ENCODE measurements at regions not wholly inside any gene's neighbourhood (a gene's known extent, or its start where the extent isn't known, plus 50 kb on each side); places are given as distances from the start of the nearest gene placed in this dataset.
"Not testable (repeated sequence)": the region's sequence is repeated elsewhere in the genome, so short reads cannot be mapped to it uniquely, and the experiment has no call there.

GRCh38 chr3:89925976-89926375 lies 818.6 kb downstream of the EPHA3 start:
- Histone ChIP-seq H3K4ac (ENCODE audit: low read length) (no peak overlapping the region), H2BK15ac (ENCODE audit: low read length) (no peak overlapping the region), H2BK5ac (ENCODE audit: low read length) (no peak overlapping the region), H3K36me3 (replicated peaks in 1 of 2; ENCODE audit: control insufficient read depth in 2 of 2, insufficient read depth in 2 of 2, low read length in 2 of 2) (no peaks in the 10 kb centered on the region), H3K4me2 (ENCODE audit: insufficient read depth, low read length, poor library complexity, severe bottlenecking) (no peak overlapping the region), H3K18ac (ENCODE audit: low read length) (no peak overlapping the region), H4K91ac (ENCODE audit: low read depth, low read length, poor library complexity) (no peak overlapping the region), H3K79me1 (ENCODE audit: low read depth, low read length) (no peaks in the 10 kb centered on the region), H2AFZ (ENCODE audit: low read length) (no peak overlapping the region), H3K27me3 (ENCODE audit: control insufficient read depth in 3 of 3, insufficient read depth in 3 of 3, low read depth in 1 of 3, low read length in 3 of 3) (no peaks in the 10 kb centered on the region), H3K4me1 (ENCODE audit: control insufficient read depth in 2 of 2, insufficient read depth in 1 of 2, low read depth in 1 of 2, low read length in 2 of 2) (peaks cover 0 to 1% of the 10 kb centered on the region in 2 donors), H3K27ac (replicated peaks; ENCODE audit: low read length) (no peak overlapping the region), H2BK120ac (ENCODE audit: low read depth, low read length) (no peak overlapping the region), H2AK5ac (ENCODE audit: low read depth, low read length) (no peak overlapping the region), H3K9ac (ENCODE audit: low read depth, low read length, poor library complexity) (no peak overlapping the region), H3K9me3 (replicated peaks in 1 of 2; ENCODE audit: control insufficient read depth in 2 of 2, insufficient read depth in 1 of 2, low read depth in 1 of 2, low read length in 2 of 2) (no peaks in the 10 kb centered on the region), H3K23ac (ENCODE audit: low read depth, low read length, poor library complexity) (no peak overlapping the region), H3K4me3 (ENCODE audit: low read length in 2 of 2) (no peak overlapping the region), H2BK12ac (ENCODE audit: low read length) (no peak overlapping the region), H3K14ac (ENCODE audit: low read length) (no peak overlapping the region), H4K8ac (ENCODE audit: low read depth, low read length) (no peak overlapping the region)
- no peak for DNase-seq (ENCODE audit: low spot score)
- no CpG with 5 or more reads among the region's 3 CpGs for WGBS, 2 donors (ENCODE audit: extremely low coverage in 2 of 2, insufficient read length in 2 of 2, insufficient replicate concordance in 1 of 2)

GRCh38 chr3:89932882-89933281 lies 825.5 kb downstream of the EPHA3 start:
- H4K91ac ChIP-seq (ENCODE audit: low read depth, low read length, poor library complexity), result peak overlapping the region; percentile 11
- H2BK15ac ChIP-seq (ENCODE audit: low read length), result no peak overlapping the region
- no peak overlapping the region for H4K8ac ChIP-seq (ENCODE audit: low read depth, low read length)
- no peak for DNase-seq (ENCODE audit: low spot score)
- H3K79me1 ChIP-seq (ENCODE audit: low read depth, low read length), result no peaks in the 10 kb centered on the region
- no peak overlapping the region for H3K18ac ChIP-seq (ENCODE audit: low read length)
- H3K9me3 ChIP-seq (replicated peaks in 1 of 2; ENCODE audit: control insufficient read depth in 2 of 2, insufficient read depth in 1 of 2, low read depth in 1 of 2, low read length in 2 of 2), result peaks cover 0 to 4% of the 10 kb centered on the region in 2 donors
- H3K4me3 ChIP-seq (ENCODE audit: low read length in 2 of 2), result peak overlapping the region in 1 of 2 donors; percentile 41
- H3K4me2 ChIP-seq (ENCODE audit: insufficient read depth, low read length, poor library complexity, severe bottlenecking), result no peak overlapping the region
- no peak overlapping the region for H2AK5ac ChIP-seq (ENCODE audit: low read depth, low read length)
- no peak overlapping the region for H2AFZ ChIP-seq (ENCODE audit: low read length)
- no CpG with 5 or more reads among the region's 5 CpGs for WGBS, 2 donors (ENCODE audit: extremely low coverage in 2 of 2, insufficient read length in 2 of 2, insufficient replicate concordance in 1 of 2)
- H3K23ac ChIP-seq (ENCODE audit: low read depth, low read length, poor library complexity), result no peak overlapping the region
- H3K14ac ChIP-seq (ENCODE audit: low read length), result peak overlapping the region; percentile 5
- H3K36me3 ChIP-seq (replicated peaks in 1 of 2; ENCODE audit: control insufficient read depth in 2 of 2, insufficient read depth in 2 of 2, low read length in 2 of 2), result no peaks in the 10 kb centered on the region
- H3K27ac ChIP-seq (replicated peaks; ENCODE audit: low read length), result no peak overlapping the region
- H3K9ac ChIP-seq (ENCODE audit: low read depth, low read length, poor library complexity), result no peak overlapping the region
- no peaks in the 10 kb centered on the region for H3K4me1 ChIP-seq (ENCODE audit: control insufficient read depth in 2 of 2, insufficient read depth in 1 of 2, low read depth in 1 of 2, low read length in 2 of 2)
- H3K27me3 ChIP-seq (ENCODE audit: control insufficient read depth in 3 of 3, insufficient read depth in 3 of 3, low read depth in 1 of 3, low read length in 3 of 3), result no peaks in the 10 kb centered on the region
- no peak overlapping the region for H2BK12ac ChIP-seq (ENCODE audit: low read length)
- H2BK120ac ChIP-seq (ENCODE audit: low read depth, low read length), result no peak overlapping the region
- no peak overlapping the region for H3K4ac ChIP-seq (ENCODE audit: low read length)
- H2BK5ac ChIP-seq (ENCODE audit: low read length), result no peak overlapping the region

GRCh38 chr3:89944461-89944860 lies 837.0 kb downstream of the EPHA3 start:
- not testable (repeated sequence) for H3K18ac ChIP-seq (ENCODE audit: low read length); H3K27me3 ChIP-seq (ENCODE audit: control insufficient read depth in 3 of 3, insufficient read depth in 3 of 3, low read depth in 1 of 3, low read length in 3 of 3); H2AFZ ChIP-seq (ENCODE audit: low read length); H2BK15ac ChIP-seq (ENCODE audit: low read length); H3K4ac ChIP-seq (ENCODE audit: low read length); H4K8ac ChIP-seq (ENCODE audit: low read depth, low read length); H4K91ac ChIP-seq (ENCODE audit: low read depth, low read length, poor library complexity); H3K14ac ChIP-seq (ENCODE audit: low read length); H3K4me1 ChIP-seq (ENCODE audit: control insufficient read depth in 2 of 2, insufficient read depth in 1 of 2, low read depth in 1 of 2, low read length in 2 of 2); H3K9ac ChIP-seq (ENCODE audit: low read depth, low read length, poor library complexity); H2BK120ac ChIP-seq (ENCODE audit: low read depth, low read length); DNase-seq (ENCODE audit: low spot score); H3K4me3 ChIP-seq (ENCODE audit: low read length in 2 of 2); H3K23ac ChIP-seq (ENCODE audit: low read depth, low read length, poor library complexity); H2BK12ac ChIP-seq (ENCODE audit: low read length); H2BK5ac ChIP-seq (ENCODE audit: low read length); H2AK5ac ChIP-seq (ENCODE audit: low read depth, low read length); H3K27ac ChIP-seq (replicated peaks; ENCODE audit: low read length); H3K79me1 ChIP-seq (ENCODE audit: low read depth, low read length); H3K9me3 ChIP-seq (replicated peaks in 1 of 2; ENCODE audit: control insufficient read depth in 2 of 2, insufficient read depth in 1 of 2, low read depth in 1 of 2, low read length in 2 of 2); H3K36me3 ChIP-seq (replicated peaks in 1 of 2; ENCODE audit: control insufficient read depth in 2 of 2, insufficient read depth in 2 of 2, low read length in 2 of 2); H3K4me2 ChIP-seq (ENCODE audit: insufficient read depth, low read length, poor library complexity, severe bottlenecking)
- no CpG with 5 or more reads among the region's 14 CpGs for WGBS, 2 donors (ENCODE audit: extremely low coverage in 2 of 2, insufficient read length in 2 of 2, insufficient replicate concordance in 1 of 2)

- H3K27ac ChIP-seq (replicated peaks; ENCODE audit: low read length), result no peak overlapping the region
- no peak overlapping the region for H2BK12ac ChIP-seq (ENCODE audit: low read length)
- no peak overlapping the region for H3K4me3 ChIP-seq (ENCODE audit: low read length in 2 of 2)
- H2BK5ac ChIP-seq (ENCODE audit: low read length), result no peak overlapping the region
- no peak overlapping the region for H3K9ac ChIP-seq (ENCODE audit: low read depth, low read length, poor library complexity)
- H3K9me3 ChIP-seq (replicated peaks in 1 of 2; ENCODE audit: control insufficient read depth in 2 of 2, insufficient read depth in 1 of 2, low read depth in 1 of 2, low read length in 2 of 2), result no peaks in the 10 kb centered on the region
- no peak overlapping the region for H3K23ac ChIP-seq (ENCODE audit: low read depth, low read length, poor library complexity)
- no peak overlapping the region for H2BK15ac ChIP-seq (ENCODE audit: low read length)
- no peak for DNase-seq (ENCODE audit: low spot score)
- H2AK5ac ChIP-seq (ENCODE audit: low read depth, low read length), result no peak overlapping the region
- H3K36me3 ChIP-seq (replicated peaks in 1 of 2; ENCODE audit: control insufficient read depth in 2 of 2, insufficient read depth in 2 of 2, low read length in 2 of 2), result no peaks in the 10 kb centered on the region
- no peak overlapping the region for H4K91ac ChIP-seq (ENCODE audit: low read depth, low read length, poor library complexity)
- peak overlapping the region; percentile 87 for H3K18ac ChIP-seq (ENCODE audit: low read length)
- H3K4me2 ChIP-seq (ENCODE audit: insufficient read depth, low read length, poor library complexity, severe bottlenecking), result no peak overlapping the region
- no peak overlapping the region for H2AFZ ChIP-seq (ENCODE audit: low read length)
- peaks cover 2% of the 10 kb centered on the region for H3K79me1 ChIP-seq (ENCODE audit: low read depth, low read length)
- no peak overlapping the region for H2BK120ac ChIP-seq (ENCODE audit: low read depth, low read length)
- H4K8ac ChIP-seq (ENCODE audit: low read depth, low read length), result no peak overlapping the region
- no peak overlapping the region for H3K14ac ChIP-seq (ENCODE audit: low read length)
- peaks cover 0 to 4% of the 10 kb centered on the region in 2 donors for H3K4me1 ChIP-seq (ENCODE audit: control insufficient read depth in 2 of 2, insufficient read depth in 1 of 2, low read depth in 1 of 2, low read length in 2 of 2)
- no peak overlapping the region for H3K4ac ChIP-seq (ENCODE audit: low read length)
- H3K27me3 ChIP-seq (ENCODE audit: control insufficient read depth in 3 of 3, insufficient read depth in 3 of 3, low read depth in 1 of 3, low read length in 3 of 3), result no peaks in the 10 kb centered on the region
- no CpG with 5 or more reads among the region's 1 CpG for WGBS, 2 donors (ENCODE audit: extremely low coverage in 2 of 2, insufficient read length in 2 of 2, insufficient replicate concordance in 1 of 2)
Observed at GRCh38 chr3:89946884-89947283, 839.5 kb downstream of the EPHA3 start.
